ENCODE measurements at regions not wholly inside any gene's neighbourhood (a gene's known extent, or its start where the extent isn't known, plus 50 kb on each side); places are given as distances from the start of the nearest gene placed in this dataset.

DNA sequence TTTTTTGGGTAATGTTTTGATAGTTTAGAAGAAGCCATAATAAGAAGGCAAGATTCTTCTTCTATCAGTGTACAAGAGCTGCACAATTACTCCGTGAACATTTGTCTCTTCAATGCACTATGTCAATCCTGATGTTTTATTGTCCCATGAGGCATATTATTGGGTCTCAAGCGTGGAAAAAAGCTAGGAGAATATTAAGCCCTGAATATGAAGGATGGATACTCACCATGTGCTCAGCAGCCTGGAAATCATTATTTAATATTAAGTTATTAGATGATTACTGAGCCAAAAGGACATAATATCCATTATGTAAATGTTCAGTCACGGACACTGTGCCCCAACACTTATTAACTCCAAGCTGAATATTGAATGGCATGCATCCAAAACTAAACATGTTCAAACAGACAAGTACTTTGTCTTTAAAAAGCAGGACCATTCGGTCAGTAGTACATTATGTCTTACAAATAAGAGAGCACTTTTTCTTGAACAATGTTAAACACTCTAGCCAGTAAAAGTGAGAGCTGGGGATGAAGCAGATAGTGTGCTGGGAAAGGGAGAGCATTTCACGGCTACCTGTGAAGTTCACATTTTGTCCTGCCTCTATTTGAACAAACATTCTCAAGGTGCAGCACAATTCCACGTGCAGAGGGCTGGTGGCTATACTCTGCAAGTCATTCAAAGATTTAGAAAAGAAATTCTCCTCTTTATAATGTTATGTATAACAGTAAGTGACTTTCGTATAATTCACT is 70.6 kb upstream of the CNR1 start:
- TF ChIP-seq FOXA1 (IDR thresholded peaks at IDR 0.05) (no peak), FOXA1 (CRISPR knock-in tag; IDR thresholded peaks at IDR 0.05) (no peak), ZNF674 (CRISPR knock-in tag; IDR thresholded peaks at IDR 0.05; ENCODE audit: low read depth) (no peak)
